KMS-11 (cell line): ENCODE measurements at regions not wholly inside any gene's neighbourhood (a gene's known extent, or its start where the extent isn't known, plus 50 kb on each side); places are given as distances from the start of the nearest gene placed in this dataset.

ENCODE experiments used
- H2AFZ ChIP-seq: fragments of 200-600 bp; sonication (generic); 2 replicates; pipeline ENCODE4 v1.6.1; 2016; ENCODE audit warnings: antibody characterized with exemption, mixed run types, low read depth
- H3K27ac ChIP-seq: fragments of 200-600 bp; sonication (generic); 2 replicates; pipeline ENCODE4 v1.6.1; 2016; ENCODE audit warnings: mild to moderate bottlenecking, mixed run types
- H3K27me3 ChIP-seq: fragments of 200-600 bp; sonication (generic); 2 replicates; pipeline ENCODE4 v1.6.1; 2017; ENCODE audit warnings: mild to moderate bottlenecking, low read depth, mixed run types, moderate library complexity; ENCODE audit not compliant: insufficient read depth
- H3K36me3 ChIP-seq: fragments of 200-600 bp; sonication (generic); 2 replicates; pipeline ENCODE4 v1.6.1; 2017; ENCODE audit warnings: mild to moderate bottlenecking, mixed run types; ENCODE audit not compliant: insufficient read depth
- H3K4me1 ChIP-seq: fragments of 200-600 bp; sonication (generic); 2 replicates; pipeline ENCODE4 v1.6.1; 2016; ENCODE audit warnings: mild to moderate bottlenecking, low read depth, mixed run types; ENCODE audit not compliant: poor library complexity, severe bottlenecking
- H3K4me2 ChIP-seq: fragments of 200-600 bp; sonication (generic); 2 replicates; pipeline ENCODE4 v1.7.0; 2016; ENCODE audit warnings: mild to moderate bottlenecking, mixed run types
- H3K4me3 ChIP-seq: fragments of 200-600 bp; sonication (generic); IDR thresholded peaks from 2 replicates; pipeline ENCODE4 v1.6.1; 2017; ENCODE audit warnings: low read depth, low read length, mixed read lengths; ENCODE audit not compliant: insufficient read depth
- H3K79me2 ChIP-seq: fragments of 200-600 bp; sonication (generic); 2 replicates; pipeline ENCODE4 v1.6.1; 2016; ENCODE audit warnings: low read depth, mixed run types; ENCODE audit not compliant: insufficient read depth
- H3K9ac ChIP-seq: fragments of 200-600 bp; sonication (generic); 2 replicates; pipeline ENCODE4 v1.6.1; 2016; ENCODE audit warnings: mild to moderate bottlenecking, mixed run types
- H4K20me1 ChIP-seq: fragments of 200-600 bp; sonication (generic); 2 replicates; pipeline ENCODE4 v1.6.1; 2016; ENCODE audit warnings: mild to moderate bottlenecking, mixed run types; ENCODE audit not compliant: insufficient read depth
- CTCF ChIP-seq: fragments of 200-600 bp; sonication (generic); conservative IDR thresholded peaks from 2 replicates; pipeline ENCODE4 v1.6.1; 2017; ENCODE audit warnings: low read depth, mild to moderate bottlenecking, antibody characterized with exemption, low read length, moderate library complexity, mixed read lengths

- Histone ChIP-seq H3K79me2 (peaks cover 19% of the 10 kb centered on the region; the same call in 1 of the 2 replicates), H3K27me3 (no peaks in the 10 kb centered on the region), H3K27ac (peak overlapping the region; percentile 24; the same call in 1 of the 2 replicates), H3K4me3 (no peak overlapping the region), H3K4me1 (peaks cover 21% of the 10 kb centered on the region), H3K36me3 (no peaks in the 10 kb centered on the region), H4K20me1 (no peaks in the 10 kb centered on the region), H2AFZ (0 out of 2 replicates have a peak overlapping the region, but pooled peaks have one; percentile 30), H3K9ac (peak overlapping the region; percentile 88; the same call in 1 of the 2 replicates), H3K4me2 (peak overlapping the region; percentile 66)
- no peak for TF ChIP-seq CTCF
Measured at GRCh38 chr3:43999728-44000319, 241.9 kb upstream of the TOPAZ1 start.

- Histone ChIP-seq H3K36me3 (no peaks in the 10 kb centered on the region), H2AFZ (no peak overlapping the region), H3K27ac (no peak overlapping the region), H3K9ac (no peak overlapping the region), H4K20me1 (no peaks in the 10 kb centered on the region), H3K79me2 (peaks cover 19% of the 10 kb centered on the region; the same call in 1 of the 2 replicates), H3K27me3 (no peaks in the 10 kb centered on the region), H3K4me1 (peaks cover 21% of the 10 kb centered on the region), H3K4me3 (no peak overlapping the region), H3K4me2 (peak overlapping the region; percentile 66)
- TF ChIP-seq CTCF: no peak
Measured at GRCh38 chr3:44000586-44000985, 241.1 kb upstream of the TOPAZ1 start.

GRCh38 chr3:44001072-44001471 is 240.6 kb upstream of the TOPAZ1 start:
- Histone ChIP-seq H3K4me3 (no peak overlapping the region), H3K4me1 (peaks cover 21% of the 10 kb centered on the region), H3K79me2 (peaks cover 19% of the 10 kb centered on the region; the same call in 1 of the 2 replicates), H3K9ac (no peak overlapping the region), H3K27me3 (no peaks in the 10 kb centered on the region), H3K4me2 (peak overlapping the region; percentile 66), H2AFZ (no peak overlapping the region), H3K27ac (no peak overlapping the region), H4K20me1 (no peaks in the 10 kb centered on the region), H3K36me3 (no peaks in the 10 kb centered on the region)
- no peak for TF ChIP-seq CTCF

- Histone ChIP-seq H3K27me3 (no peaks in the 10 kb centered on the region), H3K4me3 (no peak overlapping the region), H3K9ac (no peak overlapping the region), H4K20me1 (no peaks in the 10 kb centered on the region), H2AFZ (no peak overlapping the region), H3K79me2 (peaks cover 19% of the 10 kb centered on the region; the same call in 1 of the 2 replicates), H3K36me3 (no peaks in the 10 kb centered on the region), H3K4me2 (no peak overlapping the region), H3K4me1 (peaks cover 21% of the 10 kb centered on the region), H3K27ac (no peak overlapping the region)
- TF ChIP-seq CTCF: no peak
Measured at GRCh38 chr3:44003801-44004200, 237.9 kb upstream of the TOPAZ1 start.
